OCI-LY7 (cell line): ENCODE measurements at regions not wholly inside any gene's neighbourhood (a gene's known extent, or its start where the extent isn't known, plus 50 kb on each side); places are given as distances from the start of the nearest gene placed in this dataset.

ENCODE experiments used
- EZH2phosphoT487 ChIP-seq: fragments of 200-600 bp; sonication (generic); IDR thresholded peaks from 2 replicates; pipeline ENCODE4 v1.6.1; 2018; ENCODE audit warnings: low read depth, borderline replicate concordance, mild to moderate bottlenecking, mixed run types, antibody characterized with exemption, low read length, moderate library complexity, mixed read lengths
- TF ChIP-seq, protein P1 (sequence below): fragments of 200-600 bp; sonication (generic); conservative IDR thresholded peaks from 2 replicates; pipeline ENCODE4 v1.5.1; 2014; ENCODE audit warnings: mild to moderate bottlenecking, antibody characterized with exemption, low read length, moderate library complexity, mixed read lengths

DNA sequence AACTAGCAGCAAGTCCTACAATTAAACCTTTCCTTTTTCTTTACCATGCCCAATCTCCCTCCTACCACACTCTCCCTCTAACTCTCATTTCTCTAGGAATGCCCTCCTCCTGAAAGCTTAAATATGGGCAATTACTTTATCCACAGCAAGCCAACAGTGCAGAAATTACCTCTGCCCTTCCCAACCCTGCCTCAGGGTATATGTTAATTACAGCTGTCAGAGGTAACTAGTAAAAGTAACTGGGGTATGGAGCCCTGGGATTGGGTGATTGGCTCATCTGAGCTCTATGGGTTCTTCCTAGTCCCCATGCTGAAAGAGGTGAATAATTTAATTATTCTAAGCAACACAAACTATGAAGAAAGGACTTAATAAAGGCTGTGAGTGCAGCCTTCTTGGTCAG, 478.9 kb upstream of the NMUR2 start:
- TF ChIP-seq, protein P1, sequence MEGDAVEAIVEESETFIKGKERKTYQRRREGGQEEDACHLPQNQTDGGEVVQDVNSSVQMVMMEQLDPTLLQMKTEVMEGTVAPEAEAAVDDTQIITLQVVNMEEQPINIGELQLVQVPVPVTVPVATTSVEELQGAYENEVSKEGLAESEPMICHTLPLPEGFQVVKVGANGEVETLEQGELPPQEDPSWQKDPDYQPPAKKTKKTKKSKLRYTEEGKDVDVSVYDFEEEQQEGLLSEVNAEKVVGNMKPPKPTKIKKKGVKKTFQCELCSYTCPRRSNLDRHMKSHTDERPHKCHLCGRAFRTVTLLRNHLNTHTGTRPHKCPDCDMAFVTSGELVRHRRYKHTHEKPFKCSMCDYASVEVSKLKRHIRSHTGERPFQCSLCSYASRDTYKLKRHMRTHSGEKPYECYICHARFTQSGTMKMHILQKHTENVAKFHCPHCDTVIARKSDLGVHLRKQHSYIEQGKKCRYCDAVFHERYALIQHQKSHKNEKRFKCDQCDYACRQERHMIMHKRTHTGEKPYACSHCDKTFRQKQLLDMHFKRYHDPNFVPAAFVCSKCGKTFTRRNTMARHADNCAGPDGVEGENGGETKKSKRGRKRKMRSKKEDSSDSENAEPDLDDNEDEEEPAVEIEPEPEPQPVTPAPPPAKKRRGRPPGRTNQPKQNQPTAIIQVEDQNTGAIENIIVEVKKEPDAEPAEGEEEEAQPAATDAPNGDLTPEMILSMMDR = no peak
- TF ChIP-seq EZH2phosphoT487 = no peak
